ENCODE measurements at regions not wholly inside any gene's neighbourhood (a gene's known extent, or its start where the extent isn't known, plus 50 kb on each side); places are given as distances from the start of the nearest gene placed in this dataset.

GRCh38 chr15:29596266-29596665, 226.0 kb downstream of the TJP1 start:
- TF ChIP-seq, protein P1, sequence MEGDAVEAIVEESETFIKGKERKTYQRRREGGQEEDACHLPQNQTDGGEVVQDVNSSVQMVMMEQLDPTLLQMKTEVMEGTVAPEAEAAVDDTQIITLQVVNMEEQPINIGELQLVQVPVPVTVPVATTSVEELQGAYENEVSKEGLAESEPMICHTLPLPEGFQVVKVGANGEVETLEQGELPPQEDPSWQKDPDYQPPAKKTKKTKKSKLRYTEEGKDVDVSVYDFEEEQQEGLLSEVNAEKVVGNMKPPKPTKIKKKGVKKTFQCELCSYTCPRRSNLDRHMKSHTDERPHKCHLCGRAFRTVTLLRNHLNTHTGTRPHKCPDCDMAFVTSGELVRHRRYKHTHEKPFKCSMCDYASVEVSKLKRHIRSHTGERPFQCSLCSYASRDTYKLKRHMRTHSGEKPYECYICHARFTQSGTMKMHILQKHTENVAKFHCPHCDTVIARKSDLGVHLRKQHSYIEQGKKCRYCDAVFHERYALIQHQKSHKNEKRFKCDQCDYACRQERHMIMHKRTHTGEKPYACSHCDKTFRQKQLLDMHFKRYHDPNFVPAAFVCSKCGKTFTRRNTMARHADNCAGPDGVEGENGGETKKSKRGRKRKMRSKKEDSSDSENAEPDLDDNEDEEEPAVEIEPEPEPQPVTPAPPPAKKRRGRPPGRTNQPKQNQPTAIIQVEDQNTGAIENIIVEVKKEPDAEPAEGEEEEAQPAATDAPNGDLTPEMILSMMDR (IDR thresholded peaks at IDR 0.05), result no peak
- TF ChIP-seq EZH2 (IDR thresholded peaks at IDR 0.05) (no peak), EZH2phosphoT487 (IDR thresholded peaks at IDR 0.05) (no peak)
